ENCODE measurements at regions not wholly inside any gene's neighbourhood (a gene's known extent, or its start where the extent isn't known, plus 50 kb on each side); places are given as distances from the start of the nearest gene placed in this dataset.
"Not testable (repeated sequence)": the region's sequence is repeated elsewhere in the genome, so short reads cannot be mapped to it uniquely, and the experiment has no call there.

- DNase-seq; in situ Hi-C loops (cut with MboI; ENCODE audit: low pct_unique_long_range_greater_than_20kb, low sequenced_read_pairs): not testable (repeated sequence)
Observed at GRCh38 chr15:20629526-20629925, 87.9 kb upstream of the GOLGA6L6 start.

GRCh38 chr15:20628538-20628937 is 86.9 kb upstream of the GOLGA6L6 start:
- in situ Hi-C loops (cut with MboI; ENCODE audit: low pct_unique_long_range_greater_than_20kb, low sequenced_read_pairs); DNase-seq: not testable (repeated sequence)

- DNase-seq; in situ Hi-C loops (cut with MboI; ENCODE audit: low pct_unique_long_range_greater_than_20kb, low sequenced_read_pairs): not testable (repeated sequence)
Observed at GRCh38 chr15:20625469-20625868, 83.9 kb upstream of the GOLGA6L6 start.

- DNase-seq; in situ Hi-C loops (cut with MboI; ENCODE audit: low pct_unique_long_range_greater_than_20kb, low sequenced_read_pairs): not testable (repeated sequence)
Observed at GRCh38 chr15:20624085-20624484, 82.5 kb upstream of the GOLGA6L6 start.

- in situ Hi-C loops (cut with MboI; ENCODE audit: low pct_unique_long_range_greater_than_20kb, low sequenced_read_pairs), result not testable (repeated sequence)
Observed at GRCh38 chr15:20622117-20622516, 80.5 kb upstream of the GOLGA6L6 start.

GRCh38 chr15:20614549-20614948 is 72.9 kb upstream of the GOLGA6L6 start:
- DNase-seq; in situ Hi-C loops (cut with MboI; ENCODE audit: low pct_unique_long_range_greater_than_20kb, low sequenced_read_pairs): not testable (repeated sequence)

More at GRCh38 chr15:20622117-20622516, 80.5 kb upstream of the GOLGA6L6 start:
- not testable (repeated sequence) for DNase-seq

GRCh38 chr15:20612796-20613195 is 71.2 kb upstream of the GOLGA6L6 start:
- in situ Hi-C loops (cut with MboI; ENCODE audit: low pct_unique_long_range_greater_than_20kb, low sequenced_read_pairs); DNase-seq: not testable (repeated sequence)

- in situ Hi-C loops (cut with MboI; ENCODE audit: low pct_unique_long_range_greater_than_20kb, low sequenced_read_pairs); DNase-seq: not testable (repeated sequence)
Observed at GRCh38 chr15:20612356-20612755, 70.8 kb upstream of the GOLGA6L6 start.

GRCh38 chr15:20611667-20612290 is 70.2 kb upstream of the GOLGA6L6 start:
- DNase-seq; in situ Hi-C loops (cut with MboI; ENCODE audit: low pct_unique_long_range_greater_than_20kb, low sequenced_read_pairs): not testable (repeated sequence)

GRCh38 chr15:20608179-20608578 is 66.6 kb upstream of the GOLGA6L6 start:
- in situ Hi-C loops (cut with MboI; ENCODE audit: low pct_unique_long_range_greater_than_20kb, low sequenced_read_pairs); DNase-seq: not testable (repeated sequence)

GRCh38 chr15:20597245-20597644 is 55.6 kb upstream of the GOLGA6L6 start:
- DNase-seq; in situ Hi-C loops (cut with MboI; ENCODE audit: low pct_unique_long_range_greater_than_20kb, low sequenced_read_pairs): not testable (repeated sequence)

GRCh38 chr15:20594219-20594618 is 52.6 kb upstream of the GOLGA6L6 start:
- DNase-seq; in situ Hi-C loops (cut with MboI; ENCODE audit: low pct_unique_long_range_greater_than_20kb, low sequenced_read_pairs): not testable (repeated sequence)

GRCh38 chr15:20591936-20592335 is 50.3 kb upstream of the GOLGA6L6 start:
- in situ Hi-C loops (cut with MboI; ENCODE audit: low pct_unique_long_range_greater_than_20kb, low sequenced_read_pairs); DNase-seq: not testable (repeated sequence)
